CD4-positive, alpha-beta T cell treated with Interleukin-15 for 4 hours (primary cell): ENCODE measurements at regions not wholly inside any gene's neighbourhood (a gene's known extent, or its start where the extent isn't known, plus 50 kb on each side); places are given as distances from the start of the nearest gene placed in this dataset.

Experiments
- DNase-seq: peaks from one replicate; pipeline ENCODE4 v3.0.0-alpha.2; 2020; ENCODE audit warnings: low spot score

DNA sequence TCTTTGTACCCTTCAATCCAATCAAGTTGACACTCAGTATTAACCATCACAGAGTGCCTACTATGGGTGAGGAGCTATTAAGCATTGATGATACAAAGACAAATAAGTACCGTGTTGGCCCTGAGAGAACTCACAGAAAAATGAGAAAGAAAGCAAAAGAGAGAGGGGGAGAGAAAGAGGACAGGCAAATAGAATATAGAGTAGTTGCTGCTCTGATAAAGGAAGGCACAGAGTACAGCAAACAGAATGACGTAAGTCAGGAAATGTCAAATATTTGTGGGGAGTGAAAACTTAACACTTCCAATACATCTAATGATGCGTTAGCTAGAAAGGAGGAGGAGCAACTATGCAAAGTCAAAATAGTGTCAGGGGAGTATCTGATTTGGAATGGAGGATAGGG, 320.6 kb upstream of the KCNH8 start:
- DNase-seq: no peak

DNA sequence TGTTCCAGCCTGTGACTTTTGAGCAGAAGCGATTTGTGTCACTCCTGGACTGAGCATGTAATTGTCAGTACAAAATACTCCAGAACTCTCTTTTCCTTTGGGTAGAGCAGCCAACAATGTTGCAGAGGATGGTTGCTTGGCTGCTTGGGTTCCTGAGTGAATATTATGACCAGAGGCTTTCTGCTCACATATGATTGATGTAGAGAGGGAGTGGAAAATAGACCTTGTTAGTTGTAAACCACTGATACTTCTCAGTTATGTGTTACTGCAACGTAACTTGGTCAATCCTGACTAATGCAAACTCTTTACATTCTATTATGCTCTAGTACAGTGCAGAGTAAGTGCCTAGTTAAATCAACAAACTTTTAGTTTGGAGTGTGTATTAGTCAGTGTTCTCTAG, 322.6 kb upstream of the KCNH8 start:
- no peak for DNase-seq

DNA sequence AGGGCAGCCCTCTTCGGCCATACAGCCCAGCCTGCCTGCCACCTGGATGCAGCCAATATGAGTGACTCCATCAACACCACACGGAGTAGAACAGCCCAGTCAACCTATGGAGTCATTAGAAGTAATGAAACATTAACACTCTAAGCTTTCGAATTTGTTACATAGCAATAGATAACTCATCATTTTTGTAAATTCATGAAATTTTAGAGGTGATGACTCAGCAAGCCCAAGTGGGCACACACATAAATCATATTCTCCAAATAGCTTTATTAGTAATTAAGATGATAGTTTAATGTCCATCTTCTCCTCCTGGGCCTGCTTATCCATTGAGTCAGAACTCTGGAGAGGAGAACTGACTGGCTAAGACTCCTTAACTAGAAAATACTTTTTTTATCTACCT, 335.0 kb upstream of the KCNH8 start:
- no peak for DNase-seq

DNA sequence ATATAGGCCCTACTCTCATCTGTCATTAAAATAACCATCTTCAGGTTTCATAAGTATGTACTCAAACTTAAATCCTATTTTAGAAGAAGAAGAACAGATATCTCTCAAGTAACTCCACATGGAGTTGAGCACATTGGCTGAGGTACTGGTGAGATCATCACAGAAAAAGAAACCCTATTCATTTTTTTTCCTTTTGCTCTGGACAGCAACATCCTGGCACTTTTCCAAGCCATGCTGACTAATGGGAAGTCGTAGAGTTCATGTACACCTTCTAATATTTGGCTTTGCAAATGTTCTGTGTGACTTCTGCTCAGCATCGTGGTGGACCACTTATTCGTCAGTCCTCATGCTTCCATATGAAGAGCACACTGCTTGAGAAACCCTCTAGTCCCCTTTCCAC, 336.0 kb upstream of the KCNH8 start:
- DNase-seq: no peak

DNA sequence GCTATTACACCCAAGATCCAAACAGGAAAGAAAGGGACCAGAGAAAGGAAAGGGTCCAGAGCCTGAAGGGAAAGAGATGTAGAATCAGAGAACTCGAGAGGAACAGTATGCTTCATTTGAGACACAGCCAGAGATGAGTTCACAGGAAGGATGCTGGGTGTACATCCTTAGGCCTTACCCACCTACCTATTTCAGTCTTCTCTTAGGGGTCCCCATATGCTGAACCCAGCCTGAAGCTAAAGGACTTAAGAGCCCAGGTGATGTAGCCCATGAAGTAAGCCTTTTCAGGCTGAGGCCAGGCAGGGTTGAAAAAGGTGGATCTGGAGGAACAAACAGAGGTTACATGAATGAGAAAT, 338.0 kb upstream of the KCNH8 start:
- DNase-seq: no peak

DNA sequence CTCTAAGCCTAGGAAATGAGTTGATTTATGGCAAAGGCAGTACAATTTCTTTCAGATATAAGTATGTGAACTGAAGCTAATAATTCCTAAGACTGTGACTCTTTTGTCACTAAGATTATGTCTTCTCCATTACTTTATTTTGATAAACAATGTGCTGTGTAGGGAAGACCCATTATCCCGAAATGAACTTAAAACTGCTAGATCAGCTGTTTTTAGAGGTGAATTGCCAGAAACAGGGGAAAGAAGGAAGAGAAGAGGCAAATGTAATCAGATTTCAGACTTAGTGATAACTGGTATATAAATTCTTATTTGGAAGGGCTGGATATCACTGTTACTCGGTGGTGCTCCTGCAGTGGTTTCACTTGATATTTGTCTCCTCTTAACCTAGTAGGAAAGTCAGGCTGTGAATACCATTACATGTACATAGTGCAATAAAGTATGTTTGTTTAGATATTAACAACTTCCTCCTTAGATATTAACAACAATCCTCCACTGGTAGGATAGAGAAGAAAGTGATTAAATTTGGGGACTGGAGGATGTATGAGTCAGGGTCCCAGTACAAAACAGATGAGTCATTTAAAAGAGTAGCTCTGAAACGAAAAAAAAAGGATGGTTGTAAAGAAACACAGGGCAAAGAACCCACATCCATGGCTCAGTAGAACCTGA, 338.5 kb upstream of the KCNH8 start:
- DNase-seq: no peak

DNA sequence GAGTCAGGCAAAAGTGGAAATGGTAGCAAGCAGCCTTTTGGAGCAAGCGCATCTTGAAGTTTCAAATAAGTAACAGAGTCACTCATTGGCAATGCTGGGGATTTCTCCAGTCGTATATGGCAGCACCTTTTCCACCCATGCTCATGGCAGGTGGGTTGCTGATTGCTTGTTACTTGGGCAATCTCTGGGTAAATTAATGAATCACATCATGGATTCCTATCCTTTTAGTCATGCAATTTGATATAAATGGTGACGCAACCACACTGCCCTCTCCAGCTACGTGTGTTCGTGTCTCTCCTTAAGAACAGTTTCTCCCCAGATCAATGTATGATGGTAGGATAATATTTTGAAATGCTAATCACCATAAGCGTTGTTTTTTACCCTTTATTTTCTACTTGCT, 339.9 kb upstream of the KCNH8 start:
- DNase-seq: no peak

DNA sequence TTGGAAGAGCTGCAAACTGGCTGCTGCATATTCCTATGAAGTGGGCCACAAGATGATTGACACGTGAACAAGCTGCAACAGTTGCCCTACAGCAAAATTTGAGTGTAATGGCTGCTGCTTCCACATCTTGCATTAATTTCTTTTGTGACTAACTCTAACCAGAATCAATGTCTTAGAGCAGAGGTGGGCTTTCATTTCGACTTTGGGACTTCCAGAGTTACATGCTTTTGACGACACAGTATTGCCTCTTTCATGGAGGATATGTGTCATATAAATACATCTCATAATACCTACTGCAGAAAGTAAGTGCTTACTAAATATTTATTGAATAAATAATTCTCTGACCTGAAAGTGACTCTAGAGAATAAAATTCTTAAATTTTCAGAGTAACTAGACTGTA, 340.7 kb upstream of the KCNH8 start:
- no peak for DNase-seq

DNA sequence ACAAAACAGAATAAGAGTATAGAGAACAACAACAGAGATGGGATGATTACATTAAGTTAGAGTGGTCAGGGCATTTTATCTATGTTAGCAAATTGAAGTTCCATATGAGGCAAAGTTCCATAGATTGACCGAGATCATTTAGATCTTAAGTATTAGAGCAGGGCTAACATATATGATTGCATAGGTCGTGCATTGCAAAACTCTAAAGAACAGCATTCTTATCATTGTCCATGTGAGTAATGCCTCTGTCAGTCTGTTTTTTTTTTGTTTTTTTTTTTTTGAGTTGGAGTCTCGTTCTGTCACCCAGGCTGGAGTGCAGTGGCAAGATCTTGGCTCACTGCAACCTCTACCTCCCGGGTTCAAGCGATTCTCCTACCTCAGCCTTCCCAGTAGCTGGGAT, 341.7 kb upstream of the KCNH8 start:
- no peak for DNase-seq

DNA sequence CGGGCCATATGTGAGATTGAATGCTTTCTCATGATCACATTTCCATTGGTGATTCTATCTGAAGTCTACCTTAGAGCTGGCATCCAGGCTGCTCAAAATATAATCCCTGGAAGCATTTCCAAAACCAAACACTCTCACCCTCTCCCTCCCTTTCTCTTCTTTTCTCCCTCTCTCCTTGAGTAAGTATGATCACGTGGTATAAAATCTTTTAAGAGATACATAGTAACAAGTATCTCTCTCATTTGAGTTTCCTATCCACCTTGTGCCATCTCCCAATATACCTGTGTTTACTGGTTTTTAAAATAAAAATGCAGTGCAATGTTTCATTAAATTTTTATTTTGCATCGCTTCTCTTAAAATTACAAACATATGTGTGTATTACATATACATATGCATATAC, 350.9 kb upstream of the KCNH8 start:
- no peak for DNase-seq

DNA sequence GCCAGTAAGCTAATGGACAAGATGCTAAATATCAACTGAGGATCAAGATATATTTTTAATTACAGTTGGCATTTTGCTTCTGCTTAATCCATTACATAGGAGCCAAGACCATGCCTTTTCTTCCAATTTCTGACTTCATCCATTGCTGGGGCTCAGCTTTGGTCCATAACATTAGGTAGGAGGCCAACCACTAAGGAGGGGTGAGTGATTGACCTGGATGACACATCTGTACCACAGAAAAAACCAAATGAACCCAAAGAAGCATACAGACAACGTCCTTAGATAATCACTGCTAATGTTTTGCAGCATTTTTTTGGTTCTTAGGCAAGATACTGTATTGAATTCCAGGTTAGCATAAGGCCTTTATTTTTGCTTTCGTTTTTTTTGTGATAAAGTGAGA, 353.2 kb upstream of the KCNH8 start:
- no peak for DNase-seq

DNA sequence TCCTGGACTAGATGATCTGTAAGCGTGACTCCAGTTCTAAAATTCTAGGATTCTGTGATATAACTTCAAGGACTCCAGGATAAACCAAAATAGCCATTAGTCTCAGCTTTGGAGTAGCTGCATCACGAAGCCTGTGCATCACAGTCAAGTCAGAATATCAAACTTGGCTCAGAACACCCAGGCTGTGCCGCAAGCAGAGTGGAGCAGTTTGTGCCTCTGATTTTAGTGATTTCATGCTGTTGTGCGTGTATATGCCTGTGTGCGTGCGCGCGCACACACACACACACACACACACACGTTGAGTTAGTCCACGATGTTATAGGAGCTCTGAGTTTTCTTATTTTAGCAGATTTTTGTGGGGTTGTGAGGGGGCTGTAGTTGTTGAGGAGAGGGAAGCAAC, 356.6 kb upstream of the KCNH8 start:
- DNase-seq: no peak

DNA sequence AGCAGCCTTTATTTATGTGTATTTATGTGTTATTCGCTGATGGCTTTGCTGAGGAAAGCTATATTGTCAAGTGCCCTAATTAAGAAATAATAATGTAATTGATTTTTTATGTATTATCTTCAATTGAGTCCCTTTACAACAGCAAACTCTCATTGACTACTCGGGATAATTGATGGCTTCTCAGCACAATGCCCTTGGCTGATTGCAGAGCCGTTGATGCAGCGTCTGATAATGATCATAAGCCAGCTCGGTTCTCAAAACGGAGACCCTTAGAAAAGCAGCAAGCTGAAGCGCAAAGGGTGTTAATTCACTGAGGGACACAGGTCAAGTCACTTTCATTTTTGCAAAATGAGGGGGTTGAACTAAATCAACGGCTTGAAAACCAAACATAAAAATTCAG, 357.1 kb upstream of the KCNH8 start:
- no peak for DNase-seq

DNA sequence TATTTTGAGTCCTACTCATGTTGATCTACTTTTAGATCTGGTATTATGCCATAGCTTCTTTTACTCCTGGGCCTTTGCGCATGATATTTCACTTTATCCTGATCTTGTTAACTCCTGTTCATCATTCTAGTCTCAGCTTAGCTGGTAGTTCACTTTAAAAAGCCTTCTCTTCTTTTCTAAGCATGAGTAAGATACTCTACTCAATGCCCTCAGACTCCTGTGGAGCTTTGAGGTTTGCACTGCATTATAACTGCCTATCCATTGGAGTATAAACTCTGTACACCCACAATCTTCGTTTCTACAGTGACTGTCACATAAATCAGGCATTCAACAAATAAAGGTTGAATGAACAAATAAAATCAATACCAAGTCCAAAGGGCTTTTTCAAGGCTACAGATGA, 357.9 kb upstream of the KCNH8 start:
- DNase-seq: no peak

DNA sequence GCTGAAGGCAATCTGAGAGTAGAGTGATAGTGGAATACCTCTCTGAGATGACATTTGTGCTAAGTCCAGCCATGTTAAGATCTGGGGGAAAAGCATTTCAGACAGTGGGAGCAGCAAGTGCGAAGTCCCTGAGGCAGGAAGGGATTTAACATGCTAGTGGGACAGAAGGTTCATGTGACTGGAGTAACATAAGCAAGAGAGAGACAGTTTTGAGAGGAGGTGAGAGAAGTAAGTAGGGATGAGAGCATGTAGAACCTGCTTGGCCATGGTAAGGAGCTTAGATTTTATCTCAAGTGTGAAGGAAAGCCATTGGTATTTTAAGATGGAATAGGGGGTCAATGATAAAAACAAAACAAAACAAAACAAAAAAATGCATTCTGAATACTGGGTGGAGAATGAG, 358.6 kb upstream of the KCNH8 start:
- DNase-seq: no peak

DNA sequence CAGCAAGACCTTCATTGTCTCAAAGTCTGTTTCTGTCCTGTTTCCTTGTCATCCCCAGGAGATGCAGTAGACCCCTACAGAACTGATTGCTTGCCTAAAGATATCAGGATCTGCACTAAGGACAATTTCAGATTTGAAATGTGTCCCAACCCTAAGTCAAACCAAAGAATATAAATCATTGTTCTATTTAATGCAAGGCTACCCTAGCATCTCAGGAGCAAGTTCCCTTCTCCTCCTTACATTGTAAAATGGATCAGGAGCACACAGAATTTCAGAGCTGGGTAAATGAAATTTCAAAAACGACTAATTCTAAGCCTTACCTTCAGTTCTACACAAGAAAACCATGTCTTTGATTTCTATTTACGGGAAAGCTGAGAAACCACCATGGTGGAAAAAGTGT, 360.9 kb upstream of the KCNH8 start:
- DNase-seq: no peak

DNA sequence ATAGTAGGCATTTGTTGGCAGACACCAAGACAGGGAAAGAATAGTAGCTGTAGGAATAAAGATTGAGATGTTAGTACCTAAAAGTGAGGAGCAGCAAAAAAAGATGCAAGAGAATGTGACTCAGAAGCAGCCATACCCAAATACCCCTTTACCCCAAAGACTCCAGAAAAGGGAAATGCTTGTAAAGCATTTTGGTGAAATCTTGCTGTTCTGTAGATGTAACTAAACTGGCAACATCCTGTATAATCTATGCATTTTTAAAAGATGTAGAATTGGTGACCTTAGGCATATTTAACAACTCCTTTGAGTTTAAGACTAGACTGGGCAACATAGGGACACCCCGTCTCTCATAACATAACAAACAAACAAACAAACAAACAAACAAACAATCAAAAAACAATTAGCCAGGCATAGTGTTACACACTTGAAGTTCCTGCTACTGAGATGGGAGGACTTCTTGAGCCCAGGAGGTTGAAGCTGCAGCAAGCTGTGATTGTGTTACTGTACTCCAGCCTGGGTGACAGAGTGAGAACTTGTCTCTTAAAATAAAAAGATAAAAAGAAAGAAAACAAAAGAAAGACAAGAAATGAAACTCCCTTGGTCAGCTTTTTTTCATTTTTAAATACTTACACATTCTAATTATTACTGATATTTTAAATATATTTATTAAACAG, 361.5 kb upstream of the KCNH8 start:
- no peak for DNase-seq

DNA sequence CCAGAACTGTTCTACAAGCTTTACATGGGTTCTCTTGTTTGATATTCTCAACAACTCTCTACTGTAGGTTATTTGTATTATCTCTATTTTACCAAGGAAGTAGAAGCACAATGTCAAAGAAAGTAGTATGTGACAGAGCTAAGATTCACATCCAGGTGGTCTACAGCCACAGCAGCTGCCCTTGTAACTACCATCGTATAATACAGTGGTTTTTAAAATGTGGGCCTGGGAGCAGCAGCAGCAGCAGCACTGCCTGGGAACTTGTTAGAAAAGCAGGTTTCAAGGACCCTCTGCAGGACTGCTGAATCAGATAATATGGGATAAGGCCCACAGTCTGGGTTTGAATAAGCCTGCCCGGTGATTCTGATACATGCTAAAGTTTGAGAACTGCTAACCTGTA, 357.1 kb upstream of the SATB1 start:
- DNase-seq: no peak

DNA sequence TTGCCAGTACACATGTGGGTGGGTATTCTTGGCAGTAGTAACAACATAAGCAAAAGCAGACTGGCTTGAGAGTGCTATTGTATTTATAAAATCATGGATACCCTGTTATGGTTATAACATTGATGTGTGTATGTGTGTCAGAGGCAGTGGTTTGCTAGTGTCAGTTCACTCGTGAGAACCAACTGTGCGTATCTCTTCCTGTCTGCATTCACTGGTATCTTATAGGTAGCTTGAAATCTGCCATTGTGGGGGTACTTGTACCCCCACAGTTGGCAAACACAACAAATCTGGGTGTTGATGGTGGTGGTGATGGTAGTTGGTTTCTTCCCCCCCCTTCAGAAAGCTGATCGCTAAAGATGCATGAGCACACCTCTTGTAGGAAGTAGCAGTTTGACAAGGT, 355.8 kb upstream of the SATB1 start:
- DNase-seq: no peak

DNA sequence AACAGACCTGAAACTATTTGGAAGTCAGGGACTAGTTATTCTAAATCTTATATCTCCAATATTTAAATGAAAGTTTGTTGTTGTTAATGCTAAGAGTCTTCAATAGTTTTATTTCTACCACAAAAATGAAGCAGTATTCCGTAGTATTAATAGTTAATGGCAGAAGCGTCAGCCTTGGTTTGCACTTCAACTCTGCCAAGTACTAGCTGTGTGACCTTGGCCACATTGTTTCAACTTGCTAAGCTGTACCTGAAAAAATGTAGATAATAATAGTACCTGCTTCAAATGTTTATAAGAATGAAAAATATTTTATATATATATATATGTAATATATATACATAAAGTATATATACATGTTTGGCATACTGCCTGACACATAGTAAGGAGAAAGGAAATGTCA, 354.6 kb upstream of the SATB1 start:
- DNase-seq: no peak

DNA sequence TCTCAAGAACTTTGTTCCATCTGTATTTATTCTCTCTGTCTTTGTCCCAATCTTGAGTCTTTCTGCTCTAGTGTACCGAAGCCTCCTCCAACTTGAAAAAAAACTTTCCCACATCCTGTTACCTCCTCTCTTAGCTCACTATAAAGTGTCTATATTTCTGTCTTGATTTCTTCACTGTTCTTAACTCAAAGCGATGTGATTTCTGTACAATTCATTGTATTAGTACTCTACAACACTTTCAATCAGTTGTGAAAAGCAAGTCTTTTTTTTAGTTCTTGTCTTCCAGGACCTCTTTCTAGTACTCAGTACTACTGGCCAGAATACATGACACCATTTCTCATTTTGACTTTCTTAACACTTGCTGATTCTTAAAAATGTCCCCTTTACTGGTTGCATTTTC, 353.5 kb upstream of the SATB1 start:
- no peak for DNase-seq

DNA sequence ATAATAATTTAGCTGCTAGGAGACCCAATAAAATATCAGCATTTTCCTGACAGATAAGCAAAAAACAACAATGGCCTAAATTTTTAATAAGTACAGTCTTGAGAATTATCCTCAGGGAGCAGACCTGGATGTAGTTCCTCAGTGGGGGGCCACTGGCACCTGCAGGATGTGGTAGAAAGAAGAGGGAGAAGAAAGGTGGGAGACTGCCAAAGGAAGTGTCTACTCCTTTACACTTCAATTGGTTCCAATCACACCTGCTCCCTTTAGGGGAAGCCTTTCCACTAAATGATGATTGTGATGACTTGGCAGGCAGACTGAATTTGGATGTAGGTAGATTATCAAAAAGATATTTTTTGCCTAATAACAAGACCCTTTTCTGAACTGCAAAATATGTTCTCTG, 353.0 kb upstream of the SATB1 start:
- no peak for DNase-seq

DNA sequence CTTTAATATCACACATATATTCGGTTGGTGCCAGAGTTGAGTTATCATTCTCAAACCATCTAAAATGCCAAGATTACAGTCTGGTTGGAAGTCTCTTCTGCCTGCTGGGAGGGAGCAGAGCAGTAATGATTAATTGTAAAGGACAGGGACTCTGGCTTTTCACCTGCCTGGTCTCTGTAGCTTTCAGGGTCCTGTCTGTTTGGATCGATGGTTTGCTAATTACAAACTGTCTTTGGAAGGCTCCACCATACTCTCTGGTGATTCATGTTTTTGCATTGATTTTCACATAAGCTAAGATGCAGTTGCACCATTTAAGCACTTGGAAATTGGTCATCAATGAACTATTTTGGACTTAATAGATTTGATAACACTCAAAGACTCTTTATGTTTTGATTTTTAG, 350.4 kb upstream of the SATB1 start:
- no peak for DNase-seq

DNA sequence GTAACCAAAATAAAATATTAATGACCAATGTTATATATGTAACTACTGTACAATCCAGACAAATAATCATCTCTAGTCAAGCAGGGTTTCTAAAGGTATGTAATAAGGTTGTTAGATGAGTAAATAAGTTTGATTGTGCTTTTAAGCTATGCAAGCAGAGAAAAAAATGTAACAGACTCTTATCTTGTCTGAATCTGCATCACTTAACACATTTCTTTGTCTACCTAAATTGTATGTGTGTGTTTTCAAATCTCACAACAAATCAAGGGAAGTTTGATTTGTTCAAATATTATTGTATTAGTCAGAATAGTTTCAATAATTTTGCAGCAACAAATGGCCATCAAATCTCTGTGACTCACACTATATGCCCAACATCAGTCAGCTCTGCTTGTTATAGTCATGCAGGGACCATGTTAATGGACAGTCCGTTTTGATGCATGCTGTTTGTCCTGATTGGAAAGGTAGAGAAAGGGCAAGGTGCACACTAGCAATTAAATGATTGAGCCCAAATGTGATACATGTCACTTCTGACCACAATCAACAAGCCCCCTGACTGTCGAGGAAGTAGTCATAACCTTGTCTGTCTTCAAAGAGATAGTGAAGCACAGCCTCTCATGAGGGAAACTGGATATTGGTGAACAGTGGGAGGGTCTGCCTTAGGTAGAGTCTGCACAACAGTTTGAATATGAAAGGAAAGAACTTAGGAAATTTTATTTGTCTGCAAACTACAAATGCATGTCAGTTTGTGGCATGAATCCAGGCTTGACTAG, 349.4 kb upstream of the SATB1 start:
- no peak for DNase-seq
